SK-MEL-5 (cell line): ENCODE measurements at regions not wholly inside any gene's neighbourhood (a gene's known extent, or its start where the extent isn't known, plus 50 kb on each side); places are given as distances from the start of the nearest gene placed in this dataset.
A peak's percentile ranks its signal among the peaks of the same experiment; 100 is the strongest.

Source experiments
- DNase-seq: peaks from one replicate; pipeline ENCODE4 v3.0.0-alpha.2; 2016; ENCODE audit warnings: low read depth, low spot score
- in situ Hi-C: cut with HindIII; loops from 2 replicates; pipeline ENCODE4 v1.10.0; 2016; ENCODE audit warnings: low sequenced_read_pairs, high pct_unique_total_duplicates, low pct_unique_long_range_greater_than_20kb

DNA sequence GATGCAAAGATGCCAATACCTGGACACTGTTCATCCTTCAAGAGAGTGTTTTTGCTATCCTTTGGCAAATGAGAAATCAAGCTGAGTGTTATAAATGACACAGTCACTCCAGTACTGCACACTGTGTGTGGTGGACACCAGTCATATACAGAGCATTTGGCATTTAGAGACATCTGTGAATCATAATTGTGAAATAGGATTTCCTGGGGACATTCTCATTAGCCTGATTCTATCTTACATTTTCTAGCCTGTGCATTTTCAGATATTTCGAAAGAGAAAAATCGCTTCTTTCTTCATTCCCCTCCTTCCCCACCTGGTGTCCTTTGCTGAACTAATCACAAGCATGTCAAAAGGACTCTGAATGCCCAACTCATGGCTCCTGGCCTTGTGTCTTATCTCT, 781.0 kb upstream of the ARGLU1 start:
- in situ Hi-C loops: no loop called here
- no peak for DNase-seq

DNA sequence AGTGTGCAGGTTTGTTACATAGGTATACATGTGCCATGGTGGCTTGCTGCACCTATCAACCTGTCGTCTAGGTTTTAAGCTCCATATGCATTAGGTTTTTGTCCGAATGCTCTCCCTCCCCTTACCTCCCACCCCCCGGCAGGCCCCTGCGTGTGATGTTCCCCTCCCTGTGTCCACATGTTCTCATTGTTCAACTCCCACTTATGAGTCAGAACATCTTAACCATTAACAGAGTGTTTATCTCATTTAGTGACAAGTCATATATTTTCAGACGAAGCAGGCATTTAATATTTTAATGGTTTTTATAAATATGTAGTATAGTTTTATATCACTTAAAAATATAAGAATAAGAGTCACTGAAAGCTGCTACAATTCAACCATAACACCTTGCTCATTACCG, 780.5 kb upstream of the ARGLU1 start:
- no peak for DNase-seq
- in situ Hi-C loops: no loop called here

GRCh38 chr13:107347641-107348369, 779.9 kb upstream of the ARGLU1 start:
- DNase-seq: peak; percentile 67
- in situ Hi-C loops: no loop called here

DNA sequence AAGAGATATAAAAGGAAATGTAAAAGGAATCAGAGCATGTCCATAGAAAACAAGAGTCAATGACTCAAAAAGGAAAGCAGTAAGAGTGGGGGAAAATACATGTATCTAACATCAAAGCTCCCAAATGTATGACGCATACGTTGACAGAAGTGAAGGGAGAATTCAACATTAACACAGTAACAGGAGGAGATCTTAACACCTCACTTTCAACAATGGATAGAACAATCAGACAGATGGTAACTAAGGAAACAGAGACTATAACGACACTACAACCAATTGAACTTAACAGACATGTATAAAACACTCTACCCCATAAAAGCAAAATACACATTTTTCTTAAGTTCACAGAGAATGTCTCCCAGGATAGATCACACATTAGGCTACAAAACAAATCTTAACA, 774.8 kb upstream of the ARGLU1 start:
- DNase-seq: no peak
- in situ Hi-C loops: no loop called here

- in situ Hi-C loops: no loop called here
- DNase-seq: no peak
These were observed 771.3 kb upstream of the ARGLU1 start for GRCh38 chr13:107339209-107339608.

- in situ Hi-C loops: no loop called here
- no peak for DNase-seq
These were observed 764.3 kb upstream of the ARGLU1 start for GRCh38 chr13:107332188-107332587.

GRCh38 chr13:107331359-107331758, 763.4 kb upstream of the ARGLU1 start:
- in situ Hi-C loops: no loop called here
- DNase-seq: no peak

GRCh38 chr13:107330484-107330883, 762.5 kb upstream of the ARGLU1 start:
- in situ Hi-C loops: no loop called here
- no peak for DNase-seq

GRCh38 chr13:107329991-107330390, 762.1 kb upstream of the ARGLU1 start:
- DNase-seq: no peak
- in situ Hi-C loops: no loop called here

DNA sequence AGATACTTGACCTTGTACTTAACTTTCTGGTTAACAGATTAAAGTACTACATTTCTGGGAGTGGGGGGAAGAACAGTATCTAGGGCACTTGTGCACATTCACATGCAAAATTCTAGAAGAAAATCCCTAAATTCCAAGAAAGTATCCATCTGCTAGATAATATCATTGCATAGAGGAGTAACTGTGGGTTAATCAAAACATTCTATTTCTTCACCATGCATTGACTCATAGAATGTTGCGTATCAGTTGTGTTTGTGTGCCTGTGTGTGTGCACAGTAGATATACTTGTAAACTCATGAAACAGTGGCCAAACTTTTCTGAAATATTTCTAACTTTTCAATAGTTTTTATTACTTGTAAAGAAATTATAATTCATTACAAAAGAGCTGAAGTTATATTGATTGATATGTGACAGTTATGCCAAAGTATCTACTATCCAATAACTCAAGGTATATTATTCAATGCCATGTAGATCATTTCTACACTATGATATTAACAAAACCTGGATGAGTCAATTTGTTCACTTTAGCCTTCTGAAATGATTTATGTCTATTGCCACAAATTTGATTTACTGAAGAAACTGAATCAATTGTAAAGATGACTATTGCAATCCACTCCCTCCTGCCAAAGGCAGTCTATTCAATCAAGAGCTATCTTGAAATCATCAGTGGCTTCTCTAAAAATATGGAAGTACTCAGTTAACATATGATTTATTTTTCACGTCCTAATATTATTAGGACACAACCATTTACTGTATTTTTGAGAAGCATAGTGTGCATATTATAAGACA, 756.7 kb upstream of the ARGLU1 start:
- no peak for DNase-seq
- in situ Hi-C loops: no loop called here

DNA sequence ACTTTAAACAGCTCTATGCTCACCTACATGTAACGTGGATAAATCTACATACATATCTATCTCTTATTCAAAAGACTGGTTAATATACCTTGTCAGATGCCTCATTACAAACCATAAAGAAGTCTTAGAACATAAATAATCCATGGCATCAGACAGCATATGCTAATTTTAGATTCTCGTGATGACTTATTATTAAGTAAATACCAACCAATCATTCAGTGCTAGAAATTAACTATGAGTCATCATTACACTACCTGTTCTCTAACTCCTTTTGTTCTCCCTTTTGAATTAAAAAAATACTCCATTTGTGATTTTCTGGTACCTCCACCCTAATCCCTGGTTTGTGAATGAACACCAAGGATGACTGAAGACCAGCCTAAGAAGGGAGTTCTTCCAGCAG, 754.3 kb upstream of the ARGLU1 start:
- in situ Hi-C loops: no loop called here

GRCh38 chr13:107305178-107305577, 737.2 kb upstream of the ARGLU1 start:
- in situ Hi-C loops: no loop called here
- DNase-seq: no peak

More for the DNA sequence above, 754.3 kb upstream of the ARGLU1 start:
- DNase-seq: no peak

DNA sequence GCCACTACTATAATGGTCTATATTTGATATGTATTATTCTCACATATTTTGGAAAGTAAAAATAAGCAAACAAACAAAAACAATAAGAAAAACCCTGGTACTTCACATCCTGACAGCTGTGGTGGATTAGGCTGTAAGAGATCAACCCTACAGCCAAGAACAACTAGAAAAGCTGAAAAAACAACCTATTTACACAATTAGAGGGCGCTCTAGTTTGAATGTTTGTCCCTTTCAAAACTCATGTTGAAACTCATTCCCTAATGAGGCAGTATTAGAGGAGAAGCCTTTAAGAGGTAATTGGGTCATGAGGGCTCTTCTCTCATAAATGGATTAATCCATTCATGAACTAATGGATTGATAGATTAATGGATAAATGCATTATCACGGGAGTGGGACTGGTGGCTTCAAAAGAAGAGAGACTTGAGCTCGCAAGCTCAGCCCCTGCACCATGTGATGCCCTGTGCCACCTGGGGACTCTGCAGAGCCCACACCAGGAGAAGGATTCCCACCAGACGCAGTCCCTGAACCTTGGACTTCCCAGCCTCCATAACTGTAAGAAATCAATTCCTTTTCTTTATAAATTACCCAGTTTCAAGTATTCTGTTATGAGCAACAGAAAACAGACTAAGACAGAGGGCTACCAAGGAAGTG, 733.9 kb upstream of the ARGLU1 start:
- DNase-seq: peak; percentile 44
- in situ Hi-C loops: no loop called here

DNA sequence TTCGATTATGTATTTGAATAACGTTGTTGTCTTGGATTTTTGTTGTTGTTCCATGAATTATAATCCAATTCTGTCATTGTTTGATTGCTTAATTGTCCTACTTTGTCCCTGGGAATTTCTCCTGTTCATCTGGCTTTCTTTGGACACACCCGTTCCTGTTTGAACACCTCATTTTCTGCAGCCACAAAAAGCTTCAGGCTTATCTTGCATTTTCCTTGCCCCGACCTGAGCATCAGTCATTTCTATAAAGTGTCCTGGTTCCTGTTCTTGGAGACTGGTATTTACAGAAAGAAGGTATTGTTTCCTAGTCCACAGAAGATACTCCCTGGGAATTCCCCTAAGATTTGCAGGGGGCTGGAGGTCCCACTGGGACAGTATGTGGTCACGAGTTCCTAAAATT, 731.8 kb upstream of the ARGLU1 start:
- no peak for DNase-seq

DNA sequence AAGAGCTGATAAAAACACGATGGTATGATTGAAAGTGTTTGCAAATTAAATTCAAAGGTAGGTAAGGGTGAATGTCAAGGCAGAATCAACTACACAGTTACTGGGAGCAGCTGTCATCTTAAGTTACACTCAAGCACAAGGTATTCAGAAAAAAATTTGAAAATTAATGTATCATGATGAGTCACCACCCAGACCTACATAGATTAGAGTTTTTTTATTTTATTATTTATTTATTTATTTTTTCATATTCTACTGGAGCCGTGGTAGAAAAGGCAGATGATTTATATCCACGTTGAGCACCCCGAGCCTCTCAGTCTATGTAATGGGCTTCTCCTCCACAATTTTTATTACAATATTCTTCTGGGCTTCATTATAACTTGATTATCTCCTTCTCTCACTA, 728.9 kb upstream of the ARGLU1 start:
- in situ Hi-C loops: no loop called here
- no peak for DNase-seq

More for the DNA sequence above, 731.8 kb upstream of the ARGLU1 start:
- in situ Hi-C loops: no loop called here

DNA sequence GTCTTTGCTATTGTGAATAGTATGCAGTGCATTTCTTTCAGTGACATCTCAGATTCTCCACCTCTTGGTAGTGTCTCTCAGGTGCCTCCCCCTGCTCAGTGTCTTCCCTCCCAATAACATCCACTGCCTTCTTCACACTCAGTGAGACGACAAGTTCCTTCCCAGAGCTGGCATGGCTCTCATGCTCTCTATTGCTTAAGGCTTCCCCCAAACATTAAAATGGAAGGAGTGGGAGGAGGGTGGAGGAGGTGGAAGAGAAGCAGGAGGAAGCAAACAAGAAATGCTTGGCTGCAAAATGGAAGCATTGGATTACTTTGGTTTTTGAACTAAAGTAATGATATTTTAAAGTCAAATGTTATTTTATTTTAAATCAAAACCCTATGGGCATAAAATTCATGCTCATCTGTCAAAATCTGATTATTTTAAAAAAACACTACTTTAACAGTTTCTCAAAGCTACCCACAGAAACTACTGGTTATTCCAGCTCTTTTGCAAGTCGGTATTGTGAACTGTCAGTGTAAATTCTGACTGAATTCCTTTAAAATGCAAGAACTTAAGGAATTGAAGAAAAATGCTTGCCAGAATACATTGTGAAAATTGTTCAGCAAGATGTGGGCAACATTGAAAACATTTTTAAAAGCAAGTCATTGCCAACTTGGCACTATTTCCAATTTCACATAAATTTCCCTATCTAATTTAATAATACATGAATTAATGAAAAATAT, 727.6 kb upstream of the ARGLU1 start:
- no peak for DNase-seq
- in situ Hi-C loops: no loop called here

- in situ Hi-C loops: no loop called here
- DNase-seq: no peak
These were observed 726.0 kb upstream of the ARGLU1 start for GRCh38 chr13:107293924-107294323.

- in situ Hi-C loops: no loop called here
- no peak for DNase-seq
These were observed 723.9 kb upstream of the ARGLU1 start for GRCh38 chr13:107291875-107292274.
